ENCODE measurements at regions not wholly inside any gene's neighbourhood (a gene's known extent, or its start where the extent isn't known, plus 50 kb on each side); places are given as distances from the start of the nearest gene placed in this dataset.

DNA sequence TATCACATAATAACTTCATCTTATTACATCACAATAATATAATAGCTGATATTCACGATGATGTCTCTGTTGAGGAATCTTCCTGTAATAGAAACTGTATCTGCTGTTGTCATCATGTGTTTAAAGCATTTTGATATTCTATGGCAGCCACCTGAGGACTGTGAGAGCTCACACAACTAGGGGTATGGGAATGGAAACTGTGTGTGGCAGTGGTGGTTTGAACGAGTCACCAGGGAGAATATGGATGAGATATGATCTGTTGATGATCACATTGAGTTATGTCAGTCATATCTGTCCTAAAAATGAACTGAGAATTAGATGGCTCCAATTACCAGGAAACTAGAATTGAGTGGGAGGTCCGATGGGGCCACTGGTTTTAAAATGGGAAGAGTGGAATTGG lies 169.6 kb downstream of the MID1IP1 start:
- TF ChIP-seq, protein P1, sequence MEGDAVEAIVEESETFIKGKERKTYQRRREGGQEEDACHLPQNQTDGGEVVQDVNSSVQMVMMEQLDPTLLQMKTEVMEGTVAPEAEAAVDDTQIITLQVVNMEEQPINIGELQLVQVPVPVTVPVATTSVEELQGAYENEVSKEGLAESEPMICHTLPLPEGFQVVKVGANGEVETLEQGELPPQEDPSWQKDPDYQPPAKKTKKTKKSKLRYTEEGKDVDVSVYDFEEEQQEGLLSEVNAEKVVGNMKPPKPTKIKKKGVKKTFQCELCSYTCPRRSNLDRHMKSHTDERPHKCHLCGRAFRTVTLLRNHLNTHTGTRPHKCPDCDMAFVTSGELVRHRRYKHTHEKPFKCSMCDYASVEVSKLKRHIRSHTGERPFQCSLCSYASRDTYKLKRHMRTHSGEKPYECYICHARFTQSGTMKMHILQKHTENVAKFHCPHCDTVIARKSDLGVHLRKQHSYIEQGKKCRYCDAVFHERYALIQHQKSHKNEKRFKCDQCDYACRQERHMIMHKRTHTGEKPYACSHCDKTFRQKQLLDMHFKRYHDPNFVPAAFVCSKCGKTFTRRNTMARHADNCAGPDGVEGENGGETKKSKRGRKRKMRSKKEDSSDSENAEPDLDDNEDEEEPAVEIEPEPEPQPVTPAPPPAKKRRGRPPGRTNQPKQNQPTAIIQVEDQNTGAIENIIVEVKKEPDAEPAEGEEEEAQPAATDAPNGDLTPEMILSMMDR (IDR thresholded peaks at IDR 0.05; ENCODE audit: low read depth, low read length) = no peak
- TF ChIP-seq EZH2phosphoT487 (IDR thresholded peaks at IDR 0.05; ENCODE audit: low read depth) = no peak

Data from OCI-LY3 (cell line).